GM12864 (cell line): ENCODE measurements at regions not wholly inside any gene's neighbourhood (a gene's known extent, or its start where the extent isn't known, plus 50 kb on each side); places are given as distances from the start of the nearest gene placed in this dataset.

Experiments used
- DNase-seq: peaks from one replicate; pipeline ENCODE4 v3.0.0-alpha.2; 2011; ENCODE audit warnings: low read depth
- H3K4me3 ChIP-seq: 2 replicates; pipeline ENCODE4 v1.5.1; 2011; ENCODE audit warnings: mild to moderate bottlenecking, low read depth, low read length, control low read depth
- TF ChIP-seq, protein P1 (sequence below): IDR thresholded peaks from 2 replicates; pipeline ENCODE4 v1.5.1; 2011; ENCODE audit warnings: low read depth, mild to moderate bottlenecking, moderate library complexity, low read length, control low read depth, inconsistent platforms; ENCODE audit errors: missing control alignments

DNA sequence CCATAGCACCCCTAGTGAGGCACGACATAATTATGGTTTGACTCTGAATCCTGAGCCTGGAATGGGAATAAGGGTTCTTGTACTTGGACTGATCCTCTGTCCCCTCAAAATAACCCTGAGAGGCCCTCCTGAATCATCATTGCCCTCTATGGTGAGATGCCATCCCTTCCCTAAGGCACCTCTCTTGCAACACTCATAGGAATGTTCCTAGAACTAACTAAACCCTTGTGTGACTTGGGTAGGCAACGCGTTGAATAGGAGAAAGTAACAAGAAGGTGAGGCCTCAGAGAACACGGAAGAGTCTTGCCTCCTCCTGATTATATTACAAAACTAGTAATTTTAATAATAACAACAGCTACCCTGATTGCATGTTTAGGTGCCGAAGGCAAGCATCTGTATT lies 189.1 kb upstream of the ANKFN1 start:
- TF ChIP-seq, protein P1, sequence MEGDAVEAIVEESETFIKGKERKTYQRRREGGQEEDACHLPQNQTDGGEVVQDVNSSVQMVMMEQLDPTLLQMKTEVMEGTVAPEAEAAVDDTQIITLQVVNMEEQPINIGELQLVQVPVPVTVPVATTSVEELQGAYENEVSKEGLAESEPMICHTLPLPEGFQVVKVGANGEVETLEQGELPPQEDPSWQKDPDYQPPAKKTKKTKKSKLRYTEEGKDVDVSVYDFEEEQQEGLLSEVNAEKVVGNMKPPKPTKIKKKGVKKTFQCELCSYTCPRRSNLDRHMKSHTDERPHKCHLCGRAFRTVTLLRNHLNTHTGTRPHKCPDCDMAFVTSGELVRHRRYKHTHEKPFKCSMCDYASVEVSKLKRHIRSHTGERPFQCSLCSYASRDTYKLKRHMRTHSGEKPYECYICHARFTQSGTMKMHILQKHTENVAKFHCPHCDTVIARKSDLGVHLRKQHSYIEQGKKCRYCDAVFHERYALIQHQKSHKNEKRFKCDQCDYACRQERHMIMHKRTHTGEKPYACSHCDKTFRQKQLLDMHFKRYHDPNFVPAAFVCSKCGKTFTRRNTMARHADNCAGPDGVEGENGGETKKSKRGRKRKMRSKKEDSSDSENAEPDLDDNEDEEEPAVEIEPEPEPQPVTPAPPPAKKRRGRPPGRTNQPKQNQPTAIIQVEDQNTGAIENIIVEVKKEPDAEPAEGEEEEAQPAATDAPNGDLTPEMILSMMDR: no peak
- DNase-seq: no peak
- H3K4me3 ChIP-seq: no peak overlapping the region

DNA sequence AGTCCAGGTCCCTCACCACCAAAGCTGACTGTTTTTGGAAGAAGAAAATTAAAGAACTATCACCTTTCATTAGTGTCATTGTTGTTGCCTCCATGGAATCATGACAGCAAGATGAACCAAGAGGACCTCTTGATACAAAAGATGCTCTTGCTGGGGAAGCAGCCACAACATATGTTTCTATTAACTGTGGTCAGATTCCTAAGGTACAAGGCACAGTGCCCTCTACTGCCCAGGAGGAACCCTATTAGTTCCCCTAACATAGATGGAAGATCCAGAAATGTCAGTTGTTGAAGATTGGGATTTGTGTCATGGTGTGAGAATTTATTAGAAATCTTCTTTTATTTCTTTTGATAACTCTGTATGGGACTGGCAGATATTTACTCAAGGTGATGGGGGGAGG lies 188.2 kb upstream of the ANKFN1 start:
- TF ChIP-seq, protein P1: no peak
- DNase-seq: no peak
- H3K4me3 ChIP-seq: no peak overlapping the region

DNA sequence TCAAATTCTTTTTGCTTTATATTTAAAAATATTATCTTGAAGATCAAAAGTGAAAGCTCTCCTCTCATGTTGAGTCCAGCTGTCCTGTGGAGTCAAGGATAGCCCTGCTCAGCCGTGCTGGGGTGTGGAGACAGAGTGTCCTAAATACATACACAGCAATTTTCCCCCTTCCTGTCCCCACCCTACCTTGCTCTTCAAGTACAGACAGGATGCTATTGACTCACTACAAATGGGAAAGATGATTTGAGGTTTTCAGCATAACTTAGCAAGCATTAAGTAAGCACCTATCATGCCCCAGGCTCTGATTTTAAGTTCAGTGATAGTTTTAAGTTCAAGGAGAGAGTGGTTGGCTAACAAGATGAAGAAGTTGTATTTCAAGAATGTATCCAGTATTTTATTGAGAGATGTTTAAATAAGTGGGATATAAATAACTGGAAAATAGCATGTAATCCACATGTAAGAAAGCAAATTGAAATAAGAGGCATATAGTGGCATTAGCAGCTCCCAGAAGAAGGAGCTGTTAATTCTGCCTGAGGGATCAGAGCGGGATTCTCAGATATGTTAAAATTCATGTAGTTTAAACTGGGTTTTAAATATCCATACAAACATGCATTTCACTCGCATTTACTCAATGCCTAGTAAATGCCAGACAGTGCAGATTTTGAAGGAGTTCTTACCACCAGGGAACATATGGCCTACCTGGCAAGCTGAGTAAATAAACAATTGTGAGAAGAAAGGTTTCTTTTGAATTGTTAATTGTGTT lies 183.5 kb upstream of the ANKFN1 start:
- no peak for DNase-seq
- TF ChIP-seq, protein P1: no peak
- no peak overlapping the region for H3K4me3 ChIP-seq

DNA sequence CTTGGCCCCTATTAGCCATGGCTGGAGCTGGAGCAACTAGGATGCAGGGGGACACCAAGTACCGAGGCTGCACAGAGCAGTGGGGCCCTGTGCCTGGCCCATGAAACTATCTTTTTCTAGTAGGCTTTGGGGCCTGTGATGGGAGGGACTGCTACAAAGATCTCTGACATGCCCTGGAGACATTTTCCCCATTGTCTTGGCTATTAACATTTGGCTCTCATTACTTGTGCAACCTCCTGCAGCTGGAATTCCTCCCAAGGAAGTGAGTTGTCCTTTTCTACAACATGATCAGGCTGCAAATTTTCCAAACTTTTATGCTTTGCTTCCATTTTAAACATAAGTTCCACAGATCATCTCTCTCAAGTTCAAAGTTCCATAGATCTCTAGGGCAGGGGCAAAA lies 174.7 kb upstream of the ANKFN1 start:
- TF ChIP-seq, protein P1: no peak
- DNase-seq: no peak
- no peak overlapping the region for H3K4me3 ChIP-seq

DNA sequence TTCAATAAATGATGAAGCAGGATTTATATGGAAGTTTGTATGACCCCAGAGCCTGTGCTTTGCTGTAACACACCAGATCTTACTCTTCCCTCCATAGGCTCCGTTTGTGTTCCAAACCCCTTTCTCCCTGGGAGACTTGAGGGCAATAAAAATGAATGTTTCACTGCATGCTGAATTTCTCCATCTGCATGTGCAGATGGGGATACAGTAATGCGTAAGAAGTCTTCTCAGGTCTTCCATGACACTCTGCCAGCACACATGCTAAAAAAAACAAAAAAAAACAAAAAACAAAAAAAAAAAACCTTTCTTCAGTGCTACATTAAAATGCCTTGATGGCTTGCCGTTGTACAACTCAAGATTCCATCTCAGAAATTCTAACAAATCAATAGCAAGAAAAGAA lies 170.2 kb upstream of the ANKFN1 start:
- no peak for DNase-seq
- TF ChIP-seq, protein P1: no peak
- no peak overlapping the region for H3K4me3 ChIP-seq

DNA sequence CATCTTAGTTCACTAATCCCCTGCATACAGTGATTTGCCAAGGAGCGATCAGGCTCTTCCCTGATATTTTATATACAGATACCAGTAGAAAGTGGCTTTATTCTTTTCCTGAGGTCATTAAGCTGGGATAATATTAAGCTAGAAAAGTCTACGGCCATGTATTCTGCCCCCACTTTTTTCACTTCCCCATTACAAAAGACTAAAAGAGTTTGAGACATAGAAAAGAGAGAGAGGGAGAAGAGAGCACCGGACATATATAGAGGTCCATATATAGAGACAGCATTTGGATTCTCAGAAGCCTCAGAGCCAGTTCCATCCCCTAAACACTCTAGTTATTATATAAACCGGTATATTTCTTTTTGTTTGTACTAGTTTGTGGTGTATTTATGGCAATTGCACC lies 166.5 kb upstream of the ANKFN1 start:
- H3K4me3 ChIP-seq: no peak overlapping the region
- TF ChIP-seq, protein P1: no peak
- DNase-seq: no peak

DNA sequence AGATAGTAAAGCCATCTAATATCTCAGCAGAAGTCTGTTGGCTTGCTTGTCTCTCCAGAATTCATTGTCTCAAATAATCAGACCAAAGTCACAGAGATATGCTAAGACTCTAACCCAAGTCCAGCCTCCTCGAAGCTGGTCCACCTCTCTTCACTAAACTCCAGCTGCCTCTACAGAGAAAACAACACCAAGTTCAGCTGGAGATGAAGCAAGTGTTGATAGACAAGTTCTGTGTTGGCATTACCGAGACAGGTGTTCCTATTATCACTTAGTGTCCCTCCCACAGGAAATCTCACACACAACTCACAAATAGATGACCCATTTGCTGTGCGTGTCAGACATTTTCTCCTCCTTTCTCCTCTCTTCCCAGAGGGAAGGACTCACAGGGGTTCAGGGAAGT lies 164.4 kb upstream of the ANKFN1 start:
- no peak overlapping the region for H3K4me3 ChIP-seq
- TF ChIP-seq, protein P1: no peak
- no peak for DNase-seq
